ENCODE measurements at regions not wholly inside any gene's neighbourhood (a gene's known extent, or its start where the extent isn't known, plus 50 kb on each side); places are given as distances from the start of the nearest gene placed in this dataset.

DNA sequence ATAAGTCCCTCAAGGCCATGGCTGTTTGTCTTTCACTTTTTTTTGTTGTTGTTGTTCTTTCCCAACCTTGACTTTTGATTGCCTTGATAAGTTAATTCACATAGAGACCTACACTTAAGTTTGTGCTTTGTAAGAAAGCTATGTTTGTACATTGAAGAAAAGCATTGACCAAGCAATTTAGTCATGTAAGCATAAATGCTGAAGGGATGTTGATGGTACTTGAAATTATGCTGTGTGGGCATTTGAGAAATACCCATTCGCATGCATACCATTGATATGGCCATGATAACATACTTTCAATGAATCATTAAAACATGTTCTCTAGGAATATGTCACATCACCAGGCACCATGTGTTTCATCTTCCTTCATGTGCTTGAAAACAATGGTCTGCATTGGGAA is 803.7 kb upstream of the TMEM132C start:
- CTCF ChIA-PET (ENCODE audit: partially characterized antibody) = interaction anchor here (1.2 kb wide), 1 partner anchor 214 kb away, joined by 5 read pairs; no protein-coding TSS in a partner anchor
- no peaks in the 10 kb centered on the region for H3K27me3 ChIP-seq (replicated peaks in 1 of 4; ENCODE audit: control insufficient read depth in 3 of 4, extremely low read depth in 1 of 4, insufficient read depth in 3 of 4, low read length in 3 of 4)
- H2BK20ac ChIP-seq (ENCODE audit: low read length) = no peak overlapping the region
- H3K23ac ChIP-seq (ENCODE audit: insufficient read length) = no peak overlapping the region
- no peaks in the 10 kb centered on the region for H3K79me2 ChIP-seq (ENCODE audit: control insufficient read depth in 1 of 2, insufficient read depth in 2 of 2, low read length in 2 of 2)
- H3K18ac ChIP-seq (ENCODE audit: extremely low read depth, low read length) = no peak overlapping the region
- H3K4me3 ChIP-seq (ENCODE audit: extremely low read depth in 1 of 4, insufficient read depth in 2 of 4, low read depth in 3 of 4, low read length in 4 of 4) = no peak overlapping the region
- H3K36me3 ChIP-seq (ENCODE audit: control insufficient read depth in 2 of 4, insufficient read depth in 4 of 4, low read length in 3 of 4) = no peaks in the 10 kb centered on the region
- H2BK15ac ChIP-seq (ENCODE audit: low read length) = no peak overlapping the region
- no peaks in the 10 kb centered on the region for H4K20me1 ChIP-seq (replicated peaks in 1 of 2; ENCODE audit: control insufficient read depth in 1 of 2, insufficient read depth in 2 of 2, low read length in 2 of 2)
- H2AK5ac ChIP-seq (ENCODE audit: low read depth, low read length) = no peak overlapping the region
- no peak overlapping the region for H2BK5ac ChIP-seq (ENCODE audit: low read depth, low read length)
- H3K4me2 ChIP-seq (ENCODE audit: insufficient read depth in 1 of 2, low read depth in 2 of 2, low read length in 2 of 2) = no peak overlapping the region
- no peak overlapping the region for H3K9ac ChIP-seq (replicated peaks in 1 of 4; ENCODE audit: extremely low read depth in 1 of 4, low read depth in 3 of 4, low read length in 3 of 4)
- H4K8ac ChIP-seq (ENCODE audit: extremely low read depth, insufficient read depth, low read length) = no peak overlapping the region
- H3K23me2 ChIP-seq (ENCODE audit: low read depth, low read length) = no peaks in the 10 kb centered on the region
- no peaks in the 10 kb centered on the region for H3K9me3 ChIP-seq (ENCODE audit: insufficient read depth in 2 of 2, low read depth in 1 of 2, low read length in 1 of 2)
- H3K27ac ChIP-seq (ENCODE audit: low read depth, low read length) = no peak overlapping the region
- no peak overlapping the region for H2AFZ ChIP-seq (ENCODE audit: low read length)
- no peak overlapping the region for H2BK120ac ChIP-seq (replicated peaks; ENCODE audit: low read depth, low read length)
- H3K4me1 ChIP-seq (replicated peaks in 1 of 4; ENCODE audit: control insufficient read depth in 3 of 4, insufficient read depth in 4 of 4, low read length in 3 of 4) = no peaks in the 10 kb centered on the region
- no peak overlapping the region for H4K5ac ChIP-seq (ENCODE audit: insufficient read length, low read depth, low read length)
- no peak overlapping the region for H4K91ac ChIP-seq (replicated peaks; ENCODE audit: insufficient read length, low read length)
- no peak overlapping the region for H3K14ac ChIP-seq (ENCODE audit: insufficient read length)
- H2BK12ac ChIP-seq (ENCODE audit: low read depth, low read length) = no peak overlapping the region
- no peak overlapping the region for H3K4ac ChIP-seq (replicated peaks; ENCODE audit: insufficient read length, low read depth, low read length)
- DNase-seq (ENCODE audit: low read depth in 1 of 2, low spot score in 2 of 2) (no peak), FAIRE-seq (no peak)
- POLR2A ChIA-PET (ENCODE audit: partially characterized antibody) = no interaction called here
- H3K56ac ChIP-seq (replicated peaks; ENCODE audit: insufficient read length, low read depth, low read length) = no peak overlapping the region
- WGBS, 2 experiments (ENCODE audit: extremely low coverage in 1 of 2, insufficient coverage in 1 of 2, insufficient read length in 1 of 2, insufficient replicate concordance in 2 of 2, low coverage in 1 of 2, low lambda C conversion rate in 2 of 2, missing lambda C conversion rate in 1 of 2) = 81% methylated on average over 1 of the region's 1 CpG; no CpG with 5 or more reads in 1 of the 2 experiments
- no peaks in the 10 kb centered on the region; the same call in 1 of the 2 replicates for H3K79me1 ChIP-seq (ENCODE audit: low read depth, low read length)
- TF ChIP-seq ASH2L (IDR thresholded peaks at IDR 0.05; ENCODE audit: low read length) (no peak), SRF (IDR thresholded peaks at IDR 0.05; ENCODE audit: low read depth, low read length) (no peak)
